ENCODE measurements at regions not wholly inside any gene's neighbourhood (a gene's known extent, or its start where the extent isn't known, plus 50 kb on each side); places are given as distances from the start of the nearest gene placed in this dataset.

- no peak for TF ChIP-seq CTCF (IDR thresholded peaks at IDR 0.05; ENCODE audit: extremely low read depth in 1 of 2, insufficient read depth in 1 of 2, low read depth in 1 of 2, low read length in 2 of 2)
- TF ChIP-seq FOS (IDR thresholded peaks at IDR 0.05; ENCODE audit: borderline replicate concordance, insufficient read depth, low read length), result no peak
- no peak for TF ChIP-seq POLR2A (IDR thresholded peaks at IDR 0.05; ENCODE audit: low read depth, low read length)
- no peak for TF ChIP-seq JUN (IDR thresholded peaks at IDR 0.05; ENCODE audit: borderline replicate concordance, insufficient read depth, insufficient read length, low read depth)
- no peak for TF ChIP-seq EZH2 (IDR thresholded peaks at IDR 0.05; ENCODE audit: borderline replicate concordance, low read depth, low read length, severe bottlenecking)
- no peak for TF ChIP-seq MAX (IDR thresholded peaks at IDR 0.05; ENCODE audit: insufficient read depth, insufficient read length)
These were observed 56.8 kb upstream of the PARP11 start for GRCh38 chr12:3929875-3930615.

All from endothelial cell of umbilical vein (primary cell).